CD8-positive, alpha-beta memory T cell (primary cell): ENCODE measurements at regions not wholly inside any gene's neighbourhood (a gene's known extent, or its start where the extent isn't known, plus 50 kb on each side); places are given as distances from the start of the nearest gene placed in this dataset.

Experiments used
- CTCF ChIA-PET: fragments of 350-600 bp; sonication (Branson Sonifier 250); formaldehyde crosslinking; loops from one replicate; lab custom pipeline; 2021; ENCODE audit warnings: antibody characterized with exemption; lab: Charles Lee
- POLR2A ChIA-PET: fragments of 350-600 bp; sonication (Branson Sonifier 250); formaldehyde crosslinking; loops from one replicate; lab custom pipeline; 2021; ENCODE audit warnings: antibody characterized with exemption; lab: Charles Lee
- DNase-seq, 5 donors: peaks; one replicate each; pipeline versions ENCODE4 v3.0.0 to v3.0.0-alpha.2; 2020 to 2022; ENCODE audit warnings: mixed read lengths in 1 of 5
- H3K27ac ChIP-seq: one replicate; pipeline ENCODE4 v1.7.0; 2013; ENCODE audit warnings: low read depth, mild to moderate bottlenecking, low read length, moderate library complexity
- H3K27me3 ChIP-seq: 2 replicates; pipeline ENCODE4 v1.7.0; 2013; ENCODE audit warnings: low read length, mild to moderate bottlenecking; ENCODE audit not compliant: insufficient read depth, poor library complexity, severe bottlenecking
- H3K36me3 ChIP-seq: 2 replicates; pipeline ENCODE4 v1.7.0; 2013; ENCODE audit warnings: mild to moderate bottlenecking, low read length, moderate library complexity; ENCODE audit not compliant: insufficient read depth
- H3K4me1 ChIP-seq: 2 replicates; pipeline ENCODE4 v1.7.0; 2013; ENCODE audit warnings: mild to moderate bottlenecking, low read length, moderate library complexity; ENCODE audit not compliant: insufficient read depth
- H3K4me3 ChIP-seq: 2 replicates; pipeline ENCODE4 v1.7.0; 2013; ENCODE audit warnings: mild to moderate bottlenecking, low read length
- H3K9me3 ChIP-seq: 2 replicates; pipeline ENCODE4 v1.7.0; 2013; ENCODE audit warnings: mild to moderate bottlenecking, low read length
- H3K27ac Mint-ChIP-seq, 8 donors: one replicate each; pipeline ENCODE4 v1.8.0; 2020 to 2021; ENCODE audit warnings: mixed read lengths in 8 of 8, mild to moderate bottlenecking in 6 of 8, inconsistent platforms in 3 of 8, moderate library complexity in 3 of 8
- H3K27me3 Mint-ChIP-seq, 2 donors: one replicate each; pipeline ENCODE4 v1.8.0; 2020 to 2021; ENCODE audit warnings: mixed read lengths in 2 of 2, mild to moderate bottlenecking in 1 of 2, moderate library complexity in 1 of 2
- H3K36me3 Mint-ChIP-seq, 3 donors: one replicate each; pipeline ENCODE4 v1.8.0; 2020 to 2021; ENCODE audit warnings: mixed read lengths in 3 of 3, inconsistent platforms in 1 of 3, mild to moderate bottlenecking in 1 of 3
- H3K4me1 Mint-ChIP-seq, 3 donors: one replicate each; pipeline ENCODE4 v1.8.0; 2020 to 2021; ENCODE audit warnings: mixed read lengths in 3 of 3, inconsistent platforms in 1 of 3, mild to moderate bottlenecking in 1 of 3
- H3K4me3 Mint-ChIP-seq, 7 donors: one replicate each; pipeline ENCODE4 v1.8.0; 2020 to 2021; ENCODE audit warnings: mixed read lengths in 7 of 7, mild to moderate bottlenecking in 6 of 7, moderate library complexity in 4 of 7, inconsistent platforms in 2 of 7
- H3K9me3 Mint-ChIP-seq, 5 donors: one replicate each; pipeline ENCODE4 v1.8.0; 2020 to 2022; ENCODE audit warnings: mixed read lengths in 5 of 5, mild to moderate bottlenecking in 3 of 5, moderate library complexity in 2 of 5, inconsistent platforms in 1 of 5

DNA sequence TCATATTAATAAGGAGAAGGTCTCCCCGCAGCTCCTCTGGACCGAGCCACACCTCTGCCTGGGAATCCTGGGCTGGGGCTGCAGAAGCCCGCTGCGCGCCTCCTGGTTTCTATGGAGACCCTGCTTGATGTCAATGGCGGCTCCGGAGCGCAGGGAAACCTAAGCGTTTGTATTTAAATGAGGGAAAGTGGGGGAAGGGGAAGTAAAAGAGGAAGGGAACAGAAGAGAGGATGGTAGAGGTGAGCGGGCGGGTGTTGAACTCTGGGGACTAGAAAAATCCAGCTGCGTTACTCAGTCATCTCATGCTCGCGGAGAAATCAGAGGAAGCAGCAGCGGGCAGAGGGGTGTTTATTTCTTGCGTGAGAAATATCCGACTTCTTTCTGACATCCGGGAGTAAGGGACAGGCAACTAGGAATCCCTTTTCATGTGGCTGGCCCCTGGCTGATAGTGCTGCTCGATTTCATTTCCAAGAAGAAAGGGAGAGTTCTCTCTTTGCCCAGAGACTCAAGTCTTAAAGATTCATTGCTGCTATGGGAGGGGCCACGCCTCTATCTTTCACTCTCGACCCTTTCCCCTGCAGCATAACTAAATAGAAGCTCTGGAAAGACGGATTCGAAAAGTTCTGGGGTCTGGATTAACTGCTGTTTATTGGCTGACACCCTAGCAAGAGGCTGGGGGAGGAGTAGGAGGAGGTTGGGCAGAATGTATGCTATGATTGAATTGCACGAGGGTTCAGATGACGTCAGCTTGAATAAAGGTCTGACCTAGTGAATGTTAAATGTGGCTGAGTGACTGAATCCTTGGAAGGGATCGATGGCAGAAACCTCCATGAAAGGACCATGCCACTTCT is 110.5 kb upstream of the GAP43 start:
- ChIA-PET POLR2A (no interaction called here), CTCF (no interaction called here)
- peak overlapping the region; percentile 68 for H3K4me3 ChIP-seq
- H3K36me3 ChIP-seq: no peaks in the 10 kb centered on the region
- H3K36me3 Mint-ChIP-seq: no peaks in the 10 kb centered on the region
- H3K9me3 ChIP-seq: no peaks in the 10 kb centered on the region
- H3K27ac Mint-ChIP-seq: peak overlapping the region in 7 of 8 donors; percentile 12 to 79 (median 67)
- no peaks in the 10 kb centered on the region for H3K4me1 ChIP-seq
- no peaks in the 10 kb centered on the region for H3K9me3 Mint-ChIP-seq
- H3K4me3 Mint-ChIP-seq: peak overlapping the region; percentile 82 to 93 (median 90)
- H3K27me3 ChIP-seq: no peaks in the 10 kb centered on the region
- peaks cover 15 to 24% (median 22%) of the 10 kb centered on the region in 3 donors for H3K4me1 Mint-ChIP-seq
- no peak overlapping the region for H3K27ac ChIP-seq
- peak in 2 of 5 donors; percentile 3 to 4 for DNase-seq
- H3K27me3 Mint-ChIP-seq: peaks cover 12 to 43% of the 10 kb centered on the region in 2 donors

DNA sequence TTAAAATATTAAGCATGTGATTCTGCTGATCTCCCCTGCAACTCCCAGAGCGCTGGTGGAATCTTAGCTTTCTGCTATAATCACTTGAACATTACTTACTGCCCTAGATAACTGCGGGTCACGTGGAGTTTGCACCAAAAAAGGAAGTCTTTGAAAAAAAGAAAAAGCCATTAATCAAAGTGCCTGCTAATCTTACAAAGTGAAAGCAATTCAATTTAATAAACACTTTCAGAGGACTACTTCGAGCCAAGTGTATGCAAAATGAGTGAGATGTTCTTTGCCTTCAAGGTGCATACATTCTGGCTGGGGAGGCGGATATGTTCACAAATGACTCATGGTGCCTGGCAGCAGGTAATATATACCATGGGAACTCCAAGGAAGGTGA is 109.9 kb upstream of the GAP43 start:
- Mint-ChIP-seq H3K36me3 (no peaks in the 10 kb centered on the region), H3K4me3 (peak overlapping the region; percentile 82 to 93 (median 90)), H3K4me1 (peaks cover 15 to 24% (median 22%) of the 10 kb centered on the region in 3 donors), H3K27ac (peak overlapping the region in 5 of 8 donors; percentile 2 to 76 (median 15)), H3K27me3 (peaks cover 12 to 38% of the 10 kb centered on the region in 2 donors), H3K9me3 (no peaks in the 10 kb centered on the region)
- no peaks in the 10 kb centered on the region for H3K9me3 ChIP-seq
- peak in 2 of 5 donors; percentile 16 to 24 for DNase-seq
- H3K4me3 ChIP-seq: peak overlapping the region; percentile 68
- H3K27me3 ChIP-seq: no peaks in the 10 kb centered on the region
- POLR2A ChIA-PET: no interaction called here
- no peak overlapping the region for H3K27ac ChIP-seq
- no peaks in the 10 kb centered on the region for H3K4me1 ChIP-seq
- no peaks in the 10 kb centered on the region for H3K36me3 ChIP-seq
- CTCF ChIA-PET: no interaction called here

DNA sequence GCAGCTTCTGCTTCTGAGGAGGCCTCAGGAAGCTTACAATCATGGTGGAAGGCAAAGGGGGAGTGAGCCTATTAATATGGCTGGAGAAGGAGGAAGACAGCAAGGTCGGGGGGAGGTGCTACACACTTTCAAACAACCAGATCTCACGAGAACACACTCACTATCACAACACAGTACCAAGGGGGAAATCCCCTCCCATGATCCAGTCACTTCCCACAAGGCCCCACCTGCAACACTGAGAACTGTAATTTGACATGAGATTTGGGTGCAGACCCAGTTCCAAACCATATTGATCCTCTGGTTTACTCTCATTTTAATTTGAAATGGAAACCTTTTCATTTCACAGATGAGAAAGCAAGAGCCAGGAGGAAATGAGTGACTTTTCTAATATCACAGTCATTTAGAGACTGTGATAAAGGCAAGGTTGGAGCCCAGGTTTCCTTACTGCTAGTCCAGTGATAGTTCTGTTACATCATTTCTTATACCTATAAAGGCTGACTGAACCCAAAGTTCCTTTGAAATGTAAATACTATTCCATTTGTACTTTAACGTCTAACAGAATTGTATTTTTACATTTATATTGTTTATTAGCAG is 105.8 kb upstream of the GAP43 start:
- ChIA-PET CTCF (no interaction called here), POLR2A (no interaction called here)
- no peaks in the 10 kb centered on the region for H3K36me3 Mint-ChIP-seq
- DNase-seq: no peak
- H3K4me3 Mint-ChIP-seq: no peak overlapping the region
- H3K27me3 Mint-ChIP-seq: peaks cover 6 to 10% of the 10 kb centered on the region in 2 donors
- H3K27ac Mint-ChIP-seq: no peak overlapping the region
- Histone ChIP-seq H3K27me3 (no peaks in the 10 kb centered on the region), H3K36me3 (no peaks in the 10 kb centered on the region), H3K27ac (no peak overlapping the region), H3K4me3 (no peak overlapping the region), H3K4me1 (no peaks in the 10 kb centered on the region), H3K9me3 (no peaks in the 10 kb centered on the region)
- H3K4me1 Mint-ChIP-seq: peaks cover 10 to 23% (median 17%) of the 10 kb centered on the region in 3 donors
- H3K9me3 Mint-ChIP-seq: no peaks in the 10 kb centered on the region

DNA sequence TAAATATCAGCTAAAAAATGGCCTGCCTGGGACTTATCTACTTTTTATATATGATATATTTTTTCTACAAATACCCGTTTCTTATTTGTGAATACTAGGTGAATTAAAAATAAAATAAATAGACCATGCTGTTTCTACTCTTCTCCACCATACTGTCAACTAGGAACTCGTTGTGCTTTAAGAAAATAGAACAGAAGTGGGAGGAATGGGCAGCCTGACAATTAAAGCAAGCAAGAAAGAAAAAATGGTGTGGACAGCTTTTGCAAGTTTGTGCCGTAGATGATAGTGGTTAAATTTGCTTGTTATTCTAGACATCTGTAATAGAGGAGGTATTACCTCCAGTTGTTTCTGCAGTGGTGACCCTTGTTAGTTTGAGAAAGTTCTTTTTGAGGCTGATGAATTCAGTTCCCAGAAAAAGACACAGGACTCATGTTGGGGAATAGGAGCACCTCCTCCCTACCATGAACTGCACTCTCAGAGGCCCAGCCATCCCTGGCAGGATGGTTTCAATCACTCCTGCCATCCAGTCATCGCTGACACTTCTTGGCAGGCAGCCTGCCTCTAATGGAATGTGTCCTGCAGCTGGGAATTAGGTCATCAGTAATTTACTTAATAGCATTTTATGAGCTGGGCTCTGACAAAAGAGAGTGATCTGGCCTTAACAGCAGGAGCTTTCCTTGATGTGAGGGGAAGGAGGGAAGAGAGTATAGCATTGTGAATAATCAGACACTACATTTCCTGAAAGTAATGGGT is 105.0 kb upstream of the GAP43 start:
- no peaks in the 10 kb centered on the region for H3K27me3 ChIP-seq
- Mint-ChIP-seq H3K4me3 (no peak overlapping the region), H3K4me1 (peaks cover 4 to 15% (median 9%) of the 10 kb centered on the region in 3 donors), H3K27me3 (peaks cover 6 to 7% of the 10 kb centered on the region in 2 donors), H3K9me3 (no peaks in the 10 kb centered on the region), H3K36me3 (no peaks in the 10 kb centered on the region), H3K27ac (no peak overlapping the region)
- H3K4me1 ChIP-seq: no peaks in the 10 kb centered on the region
- no peak overlapping the region for H3K4me3 ChIP-seq
- ChIA-PET POLR2A (no interaction called here), CTCF (no interaction called here)
- H3K36me3 ChIP-seq: no peaks in the 10 kb centered on the region
- no peak for DNase-seq
- no peak overlapping the region for H3K27ac ChIP-seq
- no peaks in the 10 kb centered on the region for H3K9me3 ChIP-seq

DNA sequence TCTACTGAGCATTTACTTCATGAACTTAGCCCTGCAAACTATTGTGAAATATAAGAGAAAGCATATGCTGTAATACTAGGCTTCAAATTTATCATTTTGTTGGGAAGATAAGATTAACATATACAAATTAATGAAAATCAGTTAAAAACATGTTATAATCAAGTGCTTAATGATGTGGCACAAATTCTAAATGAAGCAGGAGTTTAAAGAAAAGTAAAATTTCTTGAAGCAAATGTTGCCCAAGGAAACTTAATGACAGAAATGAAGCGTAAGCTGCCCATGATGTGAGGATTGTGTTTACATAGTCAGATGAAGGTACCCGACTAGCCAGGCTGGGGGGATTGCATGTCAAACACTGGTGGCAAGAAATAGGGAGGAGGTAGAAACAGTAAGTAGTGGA is 103.1 kb upstream of the GAP43 start:
- no peak for DNase-seq
- Mint-ChIP-seq H3K9me3 (no peaks in the 10 kb centered on the region), H3K4me3 (no peak overlapping the region), H3K36me3 (no peaks in the 10 kb centered on the region), H3K27ac (peak overlapping the region in 1 of 8 donors; percentile 35), H3K27me3 (peaks cover 6 to 10% of the 10 kb centered on the region in 2 donors), H3K4me1 (peaks cover 0 to 10% (median 4%) of the 10 kb centered on the region in 3 donors)
- Histone ChIP-seq H3K4me1 (no peaks in the 10 kb centered on the region), H3K27ac (no peak overlapping the region), H3K9me3 (no peaks in the 10 kb centered on the region), H3K4me3 (no peak overlapping the region), H3K36me3 (no peaks in the 10 kb centered on the region), H3K27me3 (no peaks in the 10 kb centered on the region)
- ChIA-PET CTCF (no interaction called here), POLR2A (no interaction called here)

DNA sequence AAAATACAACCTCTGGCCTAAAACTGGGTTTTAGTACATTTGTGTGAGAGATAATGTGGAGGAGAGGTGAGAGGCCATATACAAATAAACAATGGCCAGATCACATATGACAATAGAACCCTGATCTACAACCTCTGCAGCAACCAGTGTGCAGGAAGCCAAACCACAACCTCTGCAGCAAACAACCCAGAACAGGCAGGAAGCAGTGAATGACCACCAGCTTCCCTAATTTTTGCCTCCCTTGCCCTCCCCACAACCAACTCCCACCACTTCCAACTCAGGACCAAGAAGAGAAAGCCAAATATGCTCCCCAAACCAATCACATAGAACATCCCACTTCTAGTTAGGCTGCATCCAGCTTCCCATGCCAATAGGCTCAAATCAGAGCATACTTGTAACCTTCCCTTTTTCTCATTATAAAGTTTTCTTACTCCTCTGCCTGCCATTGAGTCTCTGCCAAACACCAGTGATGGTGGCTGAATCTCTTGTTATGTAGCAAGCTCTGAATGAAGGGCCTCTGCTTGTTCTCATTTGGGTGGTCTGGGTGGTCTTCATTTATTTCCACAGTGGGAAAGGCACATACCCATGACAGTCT is 102.6 kb upstream of the GAP43 start:
- CTCF ChIA-PET: no interaction called here
- peaks cover 6 to 10% of the 10 kb centered on the region in 2 donors for H3K27me3 Mint-ChIP-seq
- DNase-seq: no peak
- no peaks in the 10 kb centered on the region for H3K9me3 Mint-ChIP-seq
- peaks cover 0 to 10% (median 4%) of the 10 kb centered on the region in 3 donors for H3K4me1 Mint-ChIP-seq
- POLR2A ChIA-PET: no interaction called here
- H3K27ac ChIP-seq: no peak overlapping the region
- no peaks in the 10 kb centered on the region for H3K27me3 ChIP-seq
- no peak overlapping the region for H3K4me3 Mint-ChIP-seq
- H3K4me1 ChIP-seq: no peaks in the 10 kb centered on the region
- H3K36me3 Mint-ChIP-seq: no peaks in the 10 kb centered on the region
- no peaks in the 10 kb centered on the region for H3K36me3 ChIP-seq
- no peaks in the 10 kb centered on the region for H3K9me3 ChIP-seq
- no peak overlapping the region for H3K4me3 ChIP-seq
- H3K27ac Mint-ChIP-seq: peak overlapping the region in 1 of 8 donors; percentile 6

DNA sequence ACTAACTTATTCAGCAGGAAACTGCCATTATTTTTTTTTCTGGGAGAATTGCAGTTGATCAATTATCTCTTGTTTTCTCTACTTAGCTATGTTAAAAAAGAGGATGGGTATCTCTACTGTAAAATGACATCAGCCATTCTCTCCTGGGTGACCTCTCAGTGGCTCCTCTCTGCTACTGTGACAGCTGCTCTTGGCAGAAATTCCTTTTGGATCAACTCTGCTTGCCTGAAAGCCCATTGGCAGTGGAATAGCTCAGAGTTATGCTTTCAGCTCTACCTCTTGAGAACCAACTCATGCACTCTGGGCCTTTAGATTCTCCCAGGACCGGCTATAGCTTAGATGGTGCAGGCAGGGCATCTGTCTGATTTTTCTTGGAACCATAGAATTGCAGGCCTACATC is 99.9 kb upstream of the GAP43 start:
- POLR2A ChIA-PET: no interaction called here
- H3K4me3 Mint-ChIP-seq: no peak overlapping the region

More for the DNA sequence above, 99.9 kb upstream of the GAP43 start:
- no peak overlapping the region for H3K4me3 ChIP-seq
- H3K36me3 ChIP-seq: no peaks in the 10 kb centered on the region
- no peaks in the 10 kb centered on the region for H3K27me3 ChIP-seq
- CTCF ChIA-PET: no interaction called here
- H3K27ac ChIP-seq: no peak overlapping the region
- peaks cover 0 to 10% (median 4%) of the 10 kb centered on the region in 3 donors for H3K4me1 Mint-ChIP-seq
- H3K36me3 Mint-ChIP-seq: no peaks in the 10 kb centered on the region
- H3K27ac Mint-ChIP-seq: peak overlapping the region in 1 of 8 donors; percentile 25
- DNase-seq: no peak
- H3K27me3 Mint-ChIP-seq: peaks cover 3 to 7% of the 10 kb centered on the region in 2 donors
- H3K9me3 Mint-ChIP-seq: no peaks in the 10 kb centered on the region
- H3K9me3 ChIP-seq: no peaks in the 10 kb centered on the region
- no peaks in the 10 kb centered on the region for H3K4me1 ChIP-seq
